ENCODE measurements at regions not wholly inside any gene's neighbourhood (a gene's known extent, or its start where the extent isn't known, plus 50 kb on each side); places are given as distances from the start of the nearest gene placed in this dataset.

GRCh38 chr13:106883976-106884375 lies 316.0 kb upstream of the ARGLU1 start:
- no peak for TF ChIP-seq CTCF (IDR thresholded peaks at IDR 0.05; ENCODE audit: control insufficient read depth, extremely low read depth, insufficient read depth)
- DNase-seq (ENCODE audit: low read depth): no peak
- no peak overlapping the region for H3K4me3 ChIP-seq (ENCODE audit: low read depth, low read length)

- no peak for TF ChIP-seq CTCF (IDR thresholded peaks at IDR 0.05; ENCODE audit: control insufficient read depth, extremely low read depth, insufficient read depth)
- DNase-seq (ENCODE audit: low read depth): no peak
These were observed 314.3 kb upstream of the ARGLU1 start for GRCh38 chr13:106882246-106882645.

GRCh38 chr13:106879806-106880205 lies 311.9 kb upstream of the ARGLU1 start:
- TF ChIP-seq CTCF (IDR thresholded peaks at IDR 0.05; ENCODE audit: control insufficient read depth, extremely low read depth, insufficient read depth): no peak

More at GRCh38 chr13:106882246-106882645, 314.3 kb upstream of the ARGLU1 start:
- no peak overlapping the region for H3K4me3 ChIP-seq (ENCODE audit: low read depth, low read length)

DNA sequence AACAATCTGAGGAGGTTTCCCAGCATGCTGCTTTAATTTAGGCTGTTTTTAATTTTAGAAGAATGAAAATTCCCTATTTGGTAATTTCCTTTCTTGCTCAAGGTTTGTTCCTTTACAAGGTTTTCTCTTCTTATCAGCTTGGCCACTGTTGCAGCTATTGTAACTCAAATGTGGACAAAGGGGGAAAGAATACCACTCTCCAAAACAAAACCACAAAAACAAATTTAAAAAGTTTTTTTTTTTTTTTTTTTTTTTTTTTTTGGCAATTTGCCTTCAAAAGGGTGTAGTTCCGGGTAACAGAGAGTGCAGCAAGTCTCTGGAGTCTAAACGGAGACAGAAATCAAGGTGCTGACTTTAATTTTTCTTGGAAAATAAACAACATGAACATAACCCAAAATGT lies 306.4 kb upstream of the ARGLU1 start:
- DNase-seq (ENCODE audit: low read depth): no peak
- no peak for TF ChIP-seq CTCF (IDR thresholded peaks at IDR 0.05; ENCODE audit: control insufficient read depth, extremely low read depth, insufficient read depth)
- no peak overlapping the region for H3K4me3 ChIP-seq (ENCODE audit: low read depth, low read length)

More at GRCh38 chr13:106879806-106880205, 311.9 kb upstream of the ARGLU1 start:
- H3K4me3 ChIP-seq (ENCODE audit: low read depth, low read length): no peak overlapping the region
- DNase-seq (ENCODE audit: low read depth): no peak

DNA sequence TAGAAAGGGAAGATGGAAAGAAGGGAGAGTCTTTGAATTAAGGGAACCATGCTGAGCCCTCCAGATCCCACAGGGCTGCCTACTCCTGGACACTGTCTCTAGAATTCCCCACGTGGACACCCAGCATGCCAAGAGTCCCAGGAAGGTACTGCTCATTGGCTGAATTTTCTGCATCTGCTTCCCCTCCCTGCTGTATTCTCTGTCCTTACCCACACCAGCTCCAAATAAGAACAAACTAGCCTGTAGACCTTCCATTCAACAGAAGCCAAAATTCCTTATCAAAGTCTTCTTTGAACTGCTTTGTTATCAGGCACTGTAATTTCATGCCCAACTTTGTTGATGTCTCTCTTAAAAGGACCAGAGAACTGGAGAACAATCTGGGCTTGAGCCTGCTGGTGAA lies 305.9 kb upstream of the ARGLU1 start:
- DNase-seq (ENCODE audit: low read depth): no peak
- no peak for TF ChIP-seq CTCF (IDR thresholded peaks at IDR 0.05; ENCODE audit: control insufficient read depth, extremely low read depth, insufficient read depth)

GRCh38 chr13:106867249-106867648 lies 299.3 kb upstream of the ARGLU1 start:
- no peak overlapping the region for H3K4me3 ChIP-seq (ENCODE audit: low read depth, low read length)
- no peak for DNase-seq (ENCODE audit: low read depth)
- TF ChIP-seq CTCF (IDR thresholded peaks at IDR 0.05; ENCODE audit: control insufficient read depth, extremely low read depth, insufficient read depth): no peak

More for the DNA sequence above, 305.9 kb upstream of the ARGLU1 start:
- H3K4me3 ChIP-seq (ENCODE audit: low read depth, low read length): no peak overlapping the region

DNA sequence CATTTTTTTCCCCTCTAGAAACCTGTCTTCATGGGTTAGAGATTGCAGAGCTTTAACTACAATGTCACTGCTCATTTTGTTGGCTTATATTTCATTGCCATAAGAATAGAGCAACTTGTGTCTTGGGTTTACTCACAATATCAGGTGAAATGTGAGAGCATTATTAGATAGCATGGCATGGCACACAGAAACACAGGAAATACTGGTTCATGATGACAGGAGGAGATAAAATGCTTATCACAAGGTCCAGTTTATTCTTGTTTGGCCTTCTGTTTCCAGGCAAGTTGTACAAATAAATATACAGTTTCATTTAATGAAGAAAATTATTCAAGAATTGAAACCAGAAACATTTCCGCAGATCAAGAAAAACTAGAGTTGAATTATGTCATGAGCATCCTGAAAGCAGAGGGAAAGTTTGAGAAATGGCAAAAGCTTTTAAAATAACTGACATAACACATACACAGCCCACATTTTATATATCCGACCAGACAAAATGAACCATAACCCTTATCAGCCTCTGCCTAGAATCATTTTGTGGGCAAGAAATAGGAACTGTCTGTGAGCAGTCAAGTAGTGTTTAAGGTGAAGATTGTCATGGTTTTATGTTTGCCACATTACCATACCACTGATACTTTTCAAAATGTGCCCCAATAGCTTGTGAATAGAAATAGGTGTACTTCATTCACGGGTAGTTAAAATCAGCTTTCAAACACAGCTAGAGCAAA lies 297.9 kb upstream of the ARGLU1 start:
- H3K4me3 ChIP-seq (ENCODE audit: low read depth, low read length): no peak overlapping the region
- DNase-seq (ENCODE audit: low read depth): peak; percentile 51
- TF ChIP-seq CTCF (IDR thresholded peaks at IDR 0.05; ENCODE audit: control insufficient read depth, extremely low read depth, insufficient read depth): no peak

All from LNCaP clone FGC (cell line).